ENCODE measurements at regions not wholly inside any gene's neighbourhood (a gene's known extent, or its start where the extent isn't known, plus 50 kb on each side); places are given as distances from the start of the nearest gene placed in this dataset.

DNA sequence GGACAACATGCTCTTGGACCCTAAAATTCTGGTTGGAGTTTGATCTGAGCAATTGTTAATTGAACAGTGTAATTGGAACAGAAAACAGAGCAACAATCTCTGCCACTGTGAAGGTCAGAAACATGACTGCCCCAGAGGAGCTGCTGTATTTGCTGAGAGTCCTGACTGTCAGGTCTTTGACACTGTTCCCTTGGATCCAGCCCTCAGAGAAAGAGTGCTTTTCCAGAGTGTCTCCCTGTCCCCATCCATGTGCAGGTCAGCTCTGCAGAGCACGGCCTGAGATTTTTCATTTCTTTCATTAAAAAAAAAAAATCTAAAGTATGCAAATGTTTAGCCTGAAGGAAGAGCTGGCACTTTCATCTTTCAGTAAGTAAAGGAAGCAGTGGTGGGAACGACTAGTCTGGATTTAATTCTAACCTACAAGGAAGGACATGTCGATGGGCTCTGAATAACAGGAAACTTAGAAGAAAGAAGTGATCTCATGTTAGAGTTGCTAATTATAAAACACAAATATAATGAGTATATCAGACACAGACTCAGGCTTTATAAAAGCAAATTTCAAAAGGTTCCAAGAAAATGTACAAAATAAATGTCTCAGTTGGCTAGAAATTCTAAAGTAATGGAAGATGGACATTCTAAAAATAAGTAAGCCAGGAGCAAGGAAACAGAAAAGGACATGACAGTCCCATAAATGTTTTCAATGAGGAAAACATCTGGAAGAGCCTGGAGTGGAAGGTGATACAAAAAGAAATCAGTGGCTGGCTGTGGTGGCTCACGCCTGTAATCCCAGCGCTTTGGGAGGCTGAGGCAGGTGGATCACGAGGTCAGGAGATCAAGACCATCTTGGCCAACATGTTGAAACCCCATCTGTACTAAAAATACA is 876.5 kb downstream of the EPHA4 start:
- Histone ChIP-seq H3K4me1 (no peaks in the 10 kb centered on the region), H3K36me3 (no peaks in the 10 kb centered on the region), H3K4me3 (no peak overlapping the region), H3K27ac (no peak overlapping the region), H3K27me3 (peaks cover 0 to 4% (median 0%) of the 10 kb centered on the region in 3 donors), H3K9me3 (peaks cover 0 to under 1% (median 0%) of the 10 kb centered on the region in 4 donors)
- intact Hi-C loops (cut with DNase I; ENCODE audit: low total_unique reads), result no loop called here
- TF ChIP-seq POLR2A (IDR thresholded peaks at IDR 0.05) (no peak), EP300 (IDR thresholded peaks at IDR 0.05) (no peak), POLR2AphosphoS5 (IDR thresholded peaks at IDR 0.05) (no peak)
- DNase-seq, result no peak
- WGBS, 5 donors, result 67 to 78% (median 70%) methylated on average over 6 of the region's 6 CpGs

DNA sequence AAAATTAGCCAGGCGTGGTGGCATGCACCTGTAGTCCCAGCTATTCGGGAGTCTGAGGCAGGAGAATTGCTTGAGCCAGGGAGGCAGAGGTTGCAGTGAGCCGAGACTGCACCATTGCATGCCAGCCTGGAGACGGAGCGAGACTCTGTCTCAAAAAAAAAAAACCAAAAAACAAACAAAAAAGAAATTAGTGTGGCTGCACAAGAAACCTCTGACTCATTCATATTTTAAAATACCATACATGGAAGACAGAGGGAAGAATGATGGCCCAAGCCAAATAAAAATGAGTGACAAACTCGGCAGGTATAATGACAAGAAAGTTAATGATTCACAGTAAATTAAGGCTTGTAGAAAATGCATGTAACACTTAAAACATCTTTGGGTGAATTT is 875.8 kb downstream of the EPHA4 start:
- WGBS, 5 donors, result 70 to 78% (median 74%) methylated on average over 6 of the region's 6 CpGs
- no peaks in the 10 kb centered on the region for H3K4me1 ChIP-seq
- TF ChIP-seq POLR2A (IDR thresholded peaks at IDR 0.05) (no peak), EP300 (IDR thresholded peaks at IDR 0.05) (no peak), POLR2AphosphoS5 (IDR thresholded peaks at IDR 0.05) (no peak)
- TF ChIP-seq, protein P1, sequence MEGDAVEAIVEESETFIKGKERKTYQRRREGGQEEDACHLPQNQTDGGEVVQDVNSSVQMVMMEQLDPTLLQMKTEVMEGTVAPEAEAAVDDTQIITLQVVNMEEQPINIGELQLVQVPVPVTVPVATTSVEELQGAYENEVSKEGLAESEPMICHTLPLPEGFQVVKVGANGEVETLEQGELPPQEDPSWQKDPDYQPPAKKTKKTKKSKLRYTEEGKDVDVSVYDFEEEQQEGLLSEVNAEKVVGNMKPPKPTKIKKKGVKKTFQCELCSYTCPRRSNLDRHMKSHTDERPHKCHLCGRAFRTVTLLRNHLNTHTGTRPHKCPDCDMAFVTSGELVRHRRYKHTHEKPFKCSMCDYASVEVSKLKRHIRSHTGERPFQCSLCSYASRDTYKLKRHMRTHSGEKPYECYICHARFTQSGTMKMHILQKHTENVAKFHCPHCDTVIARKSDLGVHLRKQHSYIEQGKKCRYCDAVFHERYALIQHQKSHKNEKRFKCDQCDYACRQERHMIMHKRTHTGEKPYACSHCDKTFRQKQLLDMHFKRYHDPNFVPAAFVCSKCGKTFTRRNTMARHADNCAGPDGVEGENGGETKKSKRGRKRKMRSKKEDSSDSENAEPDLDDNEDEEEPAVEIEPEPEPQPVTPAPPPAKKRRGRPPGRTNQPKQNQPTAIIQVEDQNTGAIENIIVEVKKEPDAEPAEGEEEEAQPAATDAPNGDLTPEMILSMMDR (IDR thresholded peaks at IDR 0.05), result no peak
- H3K36me3 ChIP-seq, result no peaks in the 10 kb centered on the region
- H3K27me3 ChIP-seq, result peaks cover 0 to 4% (median 0%) of the 10 kb centered on the region in 3 donors
- peaks cover 0 to 7% (median under 1%) of the 10 kb centered on the region in 4 donors for H3K9me3 ChIP-seq
- DNase-seq, result no peak
- no peak overlapping the region for H3K4me3 ChIP-seq
- H3K27ac ChIP-seq, result no peak overlapping the region
- intact Hi-C loops (cut with DNase I; ENCODE audit: low total_unique reads), result no loop called here

DNA sequence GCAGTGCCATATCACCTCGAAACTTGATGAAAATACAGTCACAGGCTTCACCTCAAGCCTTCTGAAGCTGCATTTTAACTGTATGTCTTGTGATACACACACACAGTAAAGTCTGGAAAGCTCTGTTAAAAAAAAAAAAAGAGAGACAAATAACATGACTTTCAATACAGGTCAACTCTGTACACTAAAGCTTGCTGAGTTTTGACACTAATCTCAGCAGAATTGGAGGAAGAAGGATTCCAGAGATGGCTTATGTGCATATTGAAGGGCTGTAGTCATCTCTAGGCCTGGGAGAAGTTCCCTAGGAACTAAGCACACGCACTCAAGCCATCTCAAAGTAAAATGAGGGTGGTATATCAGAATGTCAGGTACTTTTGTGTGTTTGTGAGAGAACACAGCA is 875.1 kb downstream of the EPHA4 start:
- intact Hi-C loops (cut with DNase I; ENCODE audit: low total_unique reads), result no loop called here
- Histone ChIP-seq H3K4me1 (no peaks in the 10 kb centered on the region), H3K27me3 (peaks cover 0 to 4% (median 0%) of the 10 kb centered on the region in 3 donors), H3K4me3 (no peak overlapping the region), H3K27ac (no peak overlapping the region), H3K36me3 (no peaks in the 10 kb centered on the region), H3K9me3 (peaks cover 0 to 8% (median 2%) of the 10 kb centered on the region in 4 donors)
- no peak for DNase-seq
- TF ChIP-seq EP300 (IDR thresholded peaks at IDR 0.05) (no peak), POLR2AphosphoS5 (IDR thresholded peaks at IDR 0.05) (no peak), POLR2A (IDR thresholded peaks at IDR 0.05) (no peak)
- TF ChIP-seq, protein P1 (IDR thresholded peaks at IDR 0.05), result no peak
- 69 to 85% (median 78%) methylated on average over 2 of the region's 2 CpGs for WGBS, 5 donors

DNA sequence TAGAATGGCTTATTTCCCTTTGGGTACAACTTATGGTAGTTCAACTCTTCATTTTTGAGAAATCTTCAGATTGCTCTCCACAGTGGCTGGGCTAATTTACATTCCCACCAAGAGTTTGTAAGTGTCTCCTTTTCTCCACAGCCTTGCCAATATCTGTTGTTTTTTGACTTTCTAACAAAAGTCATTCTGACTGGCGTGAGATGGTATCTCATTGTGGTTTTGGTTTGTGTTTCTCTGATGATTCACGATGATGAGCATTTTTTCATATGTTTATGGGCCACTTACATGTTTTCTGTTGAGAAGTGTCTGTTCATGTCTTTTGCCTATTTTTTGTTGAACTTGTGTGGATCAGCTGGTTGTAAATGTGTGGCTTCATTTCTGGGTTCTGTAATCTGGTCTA is 871.0 kb downstream of the EPHA4 start:
- H3K4me3 ChIP-seq, result no peak overlapping the region
- intact Hi-C loops (cut with DNase I; ENCODE audit: low total_unique reads), result no loop called here
- 82 to 96% (median 86%) methylated on average over 2 of the region's 2 CpGs for WGBS, 5 donors
- no peaks in the 10 kb centered on the region for H3K27me3 ChIP-seq
- no peak overlapping the region for H3K27ac ChIP-seq
- peaks cover 0 to 8% (median 2%) of the 10 kb centered on the region in 4 donors for H3K9me3 ChIP-seq
- H3K4me1 ChIP-seq, result no peaks in the 10 kb centered on the region
- no peaks in the 10 kb centered on the region for H3K36me3 ChIP-seq
- TF ChIP-seq EP300 (IDR thresholded peaks at IDR 0.05) (no peak), POLR2A (IDR thresholded peaks at IDR 0.05) (no peak), POLR2AphosphoS5 (IDR thresholded peaks at IDR 0.05) (no peak)
- TF ChIP-seq, protein P1 (IDR thresholded peaks at IDR 0.05), result no peak
- DNase-seq, result no peak

DNA sequence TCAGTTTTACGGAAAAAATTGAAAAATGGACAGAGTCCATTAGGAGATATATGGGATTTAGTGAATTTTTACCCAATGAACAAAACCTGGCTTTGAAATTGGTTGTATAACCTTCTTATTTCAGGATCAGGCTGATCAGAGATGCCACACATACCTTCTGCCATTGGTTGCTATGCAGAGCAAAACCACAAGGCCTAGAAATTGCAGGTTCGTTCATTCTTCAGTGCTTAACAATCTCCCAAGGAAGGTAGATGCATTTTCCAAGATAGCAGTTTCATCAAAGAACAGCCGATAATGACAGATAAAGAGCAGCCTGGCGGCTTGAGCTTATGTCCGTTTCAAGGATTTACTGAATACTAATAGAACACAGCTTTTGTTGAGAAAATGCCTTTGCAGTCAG is 868.8 kb downstream of the EPHA4 start:
- no peak overlapping the region for H3K27ac ChIP-seq
- H3K4me3 ChIP-seq, result no peak overlapping the region
- H3K9me3 ChIP-seq, result peaks cover 0 to 8% (median 2%) of the 10 kb centered on the region in 4 donors
- no peaks in the 10 kb centered on the region for H3K27me3 ChIP-seq
- H3K4me1 ChIP-seq, result no peaks in the 10 kb centered on the region
- H3K36me3 ChIP-seq, result no peaks in the 10 kb centered on the region
- WGBS, 5 donors, result 56 to 74% (median 68%) methylated on average over 5 of the region's 5 CpGs
- no peak for TF ChIP-seq EP300 (IDR thresholded peaks at IDR 0.05)
- TF ChIP-seq, protein P1 (IDR thresholded peaks at IDR 0.05), result no peak
- TF ChIP-seq POLR2AphosphoS5 (IDR thresholded peaks at IDR 0.05), result no peak
- TF ChIP-seq POLR2A (IDR thresholded peaks at IDR 0.05), result no peak
- intact Hi-C loops (cut with DNase I; ENCODE audit: low total_unique reads), result no loop called here
- DNase-seq, result no peak
